Peyer's patch (tissue), 4 donors: ENCODE measurements at regions not wholly inside any gene's neighbourhood (a gene's known extent, or its start where the extent isn't known, plus 50 kb on each side); places are given as distances from the start of the nearest gene placed in this dataset.

Source experiments
- POLR2A ChIP-seq, 2 donors: fragments of 450-650 bp; IDR thresholded peaks; one replicate each; pipeline ENCODE4 v1.5.1; 2017; ENCODE audit warnings: antibody characterized with exemption in 2 of 2, mild to moderate bottlenecking in 2 of 2, moderate library complexity in 2 of 2
- TF ChIP-seq, protein P1 (sequence below), 6 experiments: fragments of 450-650 bp in 4 of 6; fragments of 200-600 bp in 2 of 6; sonication (generic) in 1 of 6; IDR thresholded peaks; one replicate each; pipeline ENCODE4 v1.5.1; 2017 to 2019; ENCODE audit warnings: antibody characterized with exemption in 6 of 6, mild to moderate bottlenecking in 3 of 6, moderate library complexity in 1 of 6

GRCh38 chr10:128384831-128385230, 258.6 kb upstream of the MKI67 start:
- no peak for TF ChIP-seq POLR2A (IDR thresholded peaks at IDR 0.05)
- TF ChIP-seq, protein P1, sequence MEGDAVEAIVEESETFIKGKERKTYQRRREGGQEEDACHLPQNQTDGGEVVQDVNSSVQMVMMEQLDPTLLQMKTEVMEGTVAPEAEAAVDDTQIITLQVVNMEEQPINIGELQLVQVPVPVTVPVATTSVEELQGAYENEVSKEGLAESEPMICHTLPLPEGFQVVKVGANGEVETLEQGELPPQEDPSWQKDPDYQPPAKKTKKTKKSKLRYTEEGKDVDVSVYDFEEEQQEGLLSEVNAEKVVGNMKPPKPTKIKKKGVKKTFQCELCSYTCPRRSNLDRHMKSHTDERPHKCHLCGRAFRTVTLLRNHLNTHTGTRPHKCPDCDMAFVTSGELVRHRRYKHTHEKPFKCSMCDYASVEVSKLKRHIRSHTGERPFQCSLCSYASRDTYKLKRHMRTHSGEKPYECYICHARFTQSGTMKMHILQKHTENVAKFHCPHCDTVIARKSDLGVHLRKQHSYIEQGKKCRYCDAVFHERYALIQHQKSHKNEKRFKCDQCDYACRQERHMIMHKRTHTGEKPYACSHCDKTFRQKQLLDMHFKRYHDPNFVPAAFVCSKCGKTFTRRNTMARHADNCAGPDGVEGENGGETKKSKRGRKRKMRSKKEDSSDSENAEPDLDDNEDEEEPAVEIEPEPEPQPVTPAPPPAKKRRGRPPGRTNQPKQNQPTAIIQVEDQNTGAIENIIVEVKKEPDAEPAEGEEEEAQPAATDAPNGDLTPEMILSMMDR (IDR thresholded peaks at IDR 0.05), result no peak
